Activated CD4-positive, alpha-beta T cell treated with anti-CD3 and anti-CD28 coated beads, Interleukin-2, amount 10 ng/mL, durations not matched to agents 24 days and 14 days (primary cell): ENCODE measurements at regions not wholly inside any gene's neighbourhood (a gene's known extent, or its start where the extent isn't known, plus 50 kb on each side); places are given as distances from the start of the nearest gene placed in this dataset.

Source experiments
- DNase-seq: peaks from one replicate; pipeline ENCODE4 v3.0.0; 2022
- H3K27ac Mint-ChIP-seq: one replicate; pipeline ENCODE4 v1.8.0; 2022; ENCODE audit warnings: mild to moderate bottlenecking, mixed read lengths
- H3K27me3 Mint-ChIP-seq: one replicate; pipeline ENCODE4 v1.8.0; 2022; ENCODE audit warnings: mixed read lengths
- H3K36me3 Mint-ChIP-seq: one replicate; pipeline ENCODE4 v1.8.0; 2022; ENCODE audit warnings: low read depth, mild to moderate bottlenecking, mixed read lengths
- H3K4me1 Mint-ChIP-seq: one replicate; pipeline ENCODE4 v1.8.0; 2021; ENCODE audit warnings: mixed read lengths
- H3K4me3 Mint-ChIP-seq: one replicate; pipeline ENCODE4 v1.8.0; 2022; ENCODE audit warnings: mild to moderate bottlenecking, moderate library complexity, mixed read lengths
- H3K9me3 Mint-ChIP-seq: one replicate; pipeline ENCODE4 v1.8.0; 2021; ENCODE audit warnings: mixed read lengths
- intact Hi-C: fragments of 100-400 bp; cut with micrococcal nuclease; formaldehyde crosslinking; loops from one replicate; pipeline ENCODE4 v1.15.1; 2023

DNA sequence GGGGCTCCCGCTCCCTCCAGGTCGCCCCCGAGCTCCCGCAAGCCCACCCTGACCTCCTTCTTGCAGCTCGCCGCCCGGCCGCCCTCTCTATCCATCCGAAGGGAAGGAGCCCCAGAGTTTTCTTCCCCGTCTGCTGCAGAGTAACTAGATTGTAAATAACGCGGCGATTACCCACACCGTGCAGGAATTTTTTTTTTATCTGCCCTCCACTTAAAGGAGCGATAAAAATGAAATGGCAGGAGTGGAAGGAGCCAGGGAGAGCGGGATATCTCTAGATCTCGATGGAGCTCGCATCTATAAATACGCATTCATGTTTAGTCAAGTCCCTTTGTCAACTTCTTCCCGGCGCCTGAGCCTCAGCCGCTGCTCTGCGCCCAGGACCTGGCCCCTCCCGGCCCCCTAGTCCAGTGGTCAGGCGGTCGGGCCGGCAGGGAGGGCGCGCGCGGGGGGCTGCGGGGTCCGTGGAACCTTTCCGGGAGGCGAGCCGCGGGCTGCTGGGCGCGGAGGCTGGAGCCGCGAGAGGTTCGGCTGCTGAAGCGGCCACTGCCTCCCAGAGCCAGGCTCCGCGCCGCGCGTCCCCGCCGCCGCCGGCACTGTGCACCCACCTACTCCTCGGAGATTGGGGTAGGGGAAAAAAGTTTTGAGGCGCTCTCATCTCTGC lies 386.0 kb downstream of the BCAT1 start:
- peak overlapping the region; percentile 93 for H3K4me3 Mint-ChIP-seq
- intact Hi-C loops: loop anchor here (5.0 to 10.0 kb wide), 3 partner anchors 34 to 1562 kb away; partner anchors contain the start of gene BHLHE41
- H3K27ac Mint-ChIP-seq: no peak overlapping the region
- peak; percentile 59 for DNase-seq
- peaks cover 64% of the 10 kb centered on the region for H3K27me3 Mint-ChIP-seq
- no peaks in the 10 kb centered on the region for H3K36me3 Mint-ChIP-seq
- no peaks in the 10 kb centered on the region for H3K9me3 Mint-ChIP-seq
- H3K4me1 Mint-ChIP-seq: peaks cover 18% of the 10 kb centered on the region

DNA sequence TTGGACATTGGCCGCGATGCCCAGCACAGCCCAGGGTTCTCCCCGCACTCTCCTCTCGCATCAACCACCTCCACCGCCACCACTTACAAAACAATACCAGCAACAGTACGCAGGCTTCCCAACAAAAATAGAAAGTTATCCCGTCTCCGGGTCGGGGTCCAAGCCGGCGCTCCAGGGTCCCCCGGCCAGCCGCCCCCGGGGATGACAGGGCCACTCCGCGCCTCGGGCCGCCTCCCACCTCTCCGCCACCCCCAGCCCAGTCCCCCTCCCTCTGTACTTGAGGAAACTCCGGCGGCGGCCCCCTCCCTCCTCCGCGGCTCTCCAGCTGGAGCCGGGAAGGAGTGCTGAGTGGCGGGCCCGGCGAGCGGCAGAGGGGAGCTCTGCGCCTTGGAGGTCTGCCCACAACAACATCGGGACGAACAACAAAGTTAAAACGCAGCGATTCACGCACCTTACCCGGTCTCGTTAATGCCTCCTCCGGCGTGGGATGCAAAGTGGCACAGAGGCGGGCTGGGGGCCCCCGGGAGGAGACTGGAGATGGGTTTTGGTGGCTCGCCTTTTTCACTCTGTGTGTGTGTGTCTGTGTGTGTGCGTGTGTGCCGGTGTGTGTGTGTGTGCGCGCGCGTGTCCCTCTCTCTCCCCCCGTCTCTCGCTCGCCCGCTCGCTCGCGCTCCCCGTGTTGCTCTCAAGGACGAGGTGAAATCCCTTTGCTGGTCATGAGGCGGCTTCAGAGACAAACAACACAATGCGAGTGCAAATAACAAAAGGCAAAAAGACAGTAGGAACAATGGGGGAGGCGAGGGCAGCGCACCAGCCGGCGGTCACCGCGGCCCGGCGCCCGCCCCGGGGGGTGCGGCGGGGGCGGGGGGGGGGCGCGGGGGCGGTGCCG lies 386.8 kb downstream of the BCAT1 start:
- Mint-ChIP-seq H3K9me3 (no peaks in the 10 kb centered on the region), H3K27me3 (peaks cover 62% of the 10 kb centered on the region), H3K36me3 (no peaks in the 10 kb centered on the region), H3K4me1 (peaks cover 18% of the 10 kb centered on the region), H3K4me3 (peak overlapping the region; percentile 93), H3K27ac (peak overlapping the region; percentile 82)
- DNase-seq: peak; percentile 66
- intact Hi-C loops: loop anchor here (5.0 to 10.0 kb wide), 3 partner anchors 35 to 1563 kb away; partner anchors contain the start of gene BHLHE41

- no peak for DNase-seq
- Mint-ChIP-seq H3K4me1 (peaks cover 18% of the 10 kb centered on the region), H3K9me3 (no peaks in the 10 kb centered on the region), H3K36me3 (no peaks in the 10 kb centered on the region), H3K27me3 (peaks cover 61% of the 10 kb centered on the region), H3K27ac (no peak overlapping the region), H3K4me3 (peak overlapping the region; percentile 93)
- intact Hi-C loops: loop anchor here (5.0 to 10.0 kb wide), 3 partner anchors 36 to 1563 kb away; partner anchors contain the start of gene BHLHE41
Observed at GRCh38 chr12:24561411-24561871, 387.5 kb downstream of the BCAT1 start.

DNA sequence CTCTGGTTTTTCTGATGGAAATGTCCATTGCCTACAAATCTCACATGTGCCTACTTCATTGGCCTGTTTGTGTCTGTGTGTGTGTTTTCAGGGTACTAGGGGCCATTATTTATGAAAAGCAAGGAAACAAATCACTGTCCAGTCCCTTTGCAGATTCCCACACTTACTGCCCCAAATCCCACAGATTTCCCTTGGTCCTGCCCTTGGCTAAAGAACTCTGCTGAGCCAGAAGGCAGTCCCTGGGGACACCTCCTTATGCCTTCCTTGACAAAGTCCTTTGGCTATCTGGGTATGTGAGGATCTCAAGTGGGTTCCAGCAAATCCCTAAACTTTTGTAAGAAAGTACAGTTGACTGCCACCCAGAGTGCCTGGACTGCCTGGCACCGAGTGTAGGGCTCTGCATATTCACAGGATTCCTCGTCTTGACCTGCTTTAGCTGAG lies 388.1 kb downstream of the BCAT1 start:
- intact Hi-C loops: loop anchor here (5.0 to 10.0 kb wide), 3 partner anchors 36 to 1564 kb away; partner anchors contain the start of gene BHLHE41

GRCh38 chr12:24560192-24560775 lies 388.6 kb downstream of the BCAT1 start:
- intact Hi-C loops: loop anchor here (5.0 to 10.0 kb wide), 3 partner anchors 37 to 1565 kb away; partner anchors contain the start of gene BHLHE41
- Mint-ChIP-seq H3K4me3 (no peak overlapping the region), H3K9me3 (no peaks in the 10 kb centered on the region), H3K4me1 (peaks cover 18% of the 10 kb centered on the region), H3K36me3 (no peaks in the 10 kb centered on the region), H3K27ac (no peak overlapping the region), H3K27me3 (peaks cover 55% of the 10 kb centered on the region)
- no peak for DNase-seq

More for the DNA sequence above, 388.1 kb downstream of the BCAT1 start:
- Mint-ChIP-seq H3K36me3 (no peaks in the 10 kb centered on the region), H3K9me3 (no peaks in the 10 kb centered on the region), H3K27me3 (peaks cover 61% of the 10 kb centered on the region), H3K4me1 (peaks cover 18% of the 10 kb centered on the region), H3K4me3 (peak overlapping the region; percentile 93), H3K27ac (no peak overlapping the region)
- no peak for DNase-seq

GRCh38 chr12:24557738-24558137 lies 391.2 kb downstream of the BCAT1 start:
- Mint-ChIP-seq H3K4me3 (no peak overlapping the region), H3K27me3 (peaks cover 34% of the 10 kb centered on the region), H3K36me3 (no peaks in the 10 kb centered on the region), H3K27ac (no peak overlapping the region), H3K9me3 (peaks cover 3% of the 10 kb centered on the region), H3K4me1 (peaks cover 10% of the 10 kb centered on the region)
- no peak for DNase-seq
- intact Hi-C loops: no loop called here

GRCh38 chr12:24555730-24556129 lies 393.2 kb downstream of the BCAT1 start:
- intact Hi-C loops: no loop called here
- Mint-ChIP-seq H3K27me3 (peaks cover 18% of the 10 kb centered on the region), H3K9me3 (peaks cover 3% of the 10 kb centered on the region), H3K36me3 (no peaks in the 10 kb centered on the region), H3K4me3 (no peak overlapping the region), H3K27ac (no peak overlapping the region), H3K4me1 (peaks cover 2% of the 10 kb centered on the region)
- no peak for DNase-seq

- Mint-ChIP-seq H3K9me3 (peaks cover 3% of the 10 kb centered on the region), H3K36me3 (no peaks in the 10 kb centered on the region), H3K4me1 (peaks cover under 1% of the 10 kb centered on the region), H3K4me3 (no peak overlapping the region), H3K27me3 (peaks cover 8% of the 10 kb centered on the region), H3K27ac (no peak overlapping the region)
- intact Hi-C loops: no loop called here
- DNase-seq: no peak
Observed at GRCh38 chr12:24554612-24555295, 394.1 kb downstream of the BCAT1 start.

DNA sequence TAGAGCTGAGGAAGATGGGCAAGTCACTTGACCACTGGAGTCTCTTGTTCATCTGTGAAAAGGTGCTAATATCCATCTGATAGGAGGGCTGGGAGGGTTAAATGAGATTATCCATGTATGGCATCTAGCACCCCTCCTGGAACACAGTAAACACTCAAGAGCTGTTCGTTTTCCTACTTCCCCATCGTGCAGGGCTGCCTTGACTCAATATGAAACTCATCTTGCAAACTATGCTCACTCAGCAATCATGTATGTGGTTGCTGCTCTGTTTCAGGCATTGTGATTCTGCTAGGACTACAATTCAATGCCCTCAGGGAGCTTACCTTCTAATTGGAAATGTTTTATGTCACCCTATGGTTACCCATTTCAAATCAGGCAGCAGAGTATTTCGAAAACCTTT lies 395.6 kb downstream of the BCAT1 start:
- no peak overlapping the region for H3K27ac Mint-ChIP-seq
- no peak for DNase-seq
- intact Hi-C loops: no loop called here

DNA sequence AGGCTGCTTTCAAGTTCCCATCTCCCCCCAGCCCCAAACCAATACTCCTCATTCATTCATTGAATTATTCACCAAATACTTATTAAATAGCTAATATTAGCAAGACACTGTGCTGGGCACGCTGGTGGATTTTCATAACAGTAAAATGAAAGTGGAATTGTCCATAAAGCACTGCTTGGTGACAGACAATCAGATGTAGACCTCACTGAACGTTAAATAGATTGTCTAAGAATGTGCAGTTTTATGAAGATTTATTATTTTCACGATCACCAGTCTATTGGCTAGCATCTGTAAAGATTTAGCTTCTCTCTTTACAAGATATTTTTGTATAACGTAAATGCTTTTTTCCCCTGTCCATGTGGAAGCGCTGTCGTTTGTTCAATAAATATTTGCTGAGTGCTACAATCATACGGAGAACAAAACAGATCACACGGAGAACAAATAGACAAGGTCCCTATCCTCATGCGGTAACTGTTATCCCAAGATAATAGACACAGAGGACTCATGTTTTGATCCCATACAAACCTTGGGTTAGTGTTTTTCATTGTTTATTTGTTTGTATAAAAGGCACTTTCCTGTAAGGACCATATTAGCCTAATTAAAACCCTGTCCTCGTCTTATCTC lies 397.6 kb downstream of the BCAT1 start:
- Mint-ChIP-seq H3K4me1 (no peaks in the 10 kb centered on the region), H3K4me3 (no peak overlapping the region), H3K27me3 (no peaks in the 10 kb centered on the region), H3K9me3 (peaks cover 3% of the 10 kb centered on the region), H3K36me3 (no peaks in the 10 kb centered on the region), H3K27ac (no peak overlapping the region)
- intact Hi-C loops: no loop called here
- no peak for DNase-seq

More for the DNA sequence above, 395.6 kb downstream of the BCAT1 start:
- Mint-ChIP-seq H3K4me3 (no peak overlapping the region), H3K36me3 (no peaks in the 10 kb centered on the region), H3K27me3 (peaks cover 2% of the 10 kb centered on the region), H3K4me1 (no peaks in the 10 kb centered on the region), H3K9me3 (peaks cover 3% of the 10 kb centered on the region)

- Mint-ChIP-seq H3K36me3 (no peaks in the 10 kb centered on the region), H3K27me3 (no peaks in the 10 kb centered on the region), H3K4me3 (no peak overlapping the region), H3K27ac (no peak overlapping the region), H3K9me3 (peaks cover 3% of the 10 kb centered on the region), H3K4me1 (no peaks in the 10 kb centered on the region)
- intact Hi-C loops: no loop called here
- no peak for DNase-seq
Observed at GRCh38 chr12:24550609-24551008, 398.3 kb downstream of the BCAT1 start.

DNA sequence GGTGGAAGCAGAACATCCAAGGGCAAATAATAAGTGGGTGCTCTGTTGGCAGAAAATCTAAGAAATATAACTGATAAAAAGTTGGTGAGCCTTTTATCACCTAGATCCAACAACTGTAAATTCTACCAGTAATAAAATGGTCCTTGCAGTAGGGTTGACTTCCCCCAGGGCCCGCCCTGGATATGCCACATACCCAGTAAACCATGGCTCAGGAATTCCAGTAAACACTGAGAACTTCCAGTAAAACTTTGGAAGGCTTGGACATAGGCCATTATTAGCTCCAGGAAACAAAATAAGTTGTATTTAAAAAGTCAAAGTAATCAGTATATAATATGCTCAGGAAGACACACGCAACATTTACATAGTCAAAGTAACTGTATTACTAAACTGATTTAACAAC lies 402.2 kb downstream of the BCAT1 start:
- H3K4me1 Mint-ChIP-seq: no peaks in the 10 kb centered on the region
- H3K27me3 Mint-ChIP-seq: no peaks in the 10 kb centered on the region
- intact Hi-C loops: no loop called here
- no peak for DNase-seq
- H3K36me3 Mint-ChIP-seq: no peaks in the 10 kb centered on the region
- H3K4me3 Mint-ChIP-seq: no peak overlapping the region
- H3K9me3 Mint-ChIP-seq: no peaks in the 10 kb centered on the region
- H3K27ac Mint-ChIP-seq: no peak overlapping the region

GRCh38 chr12:24546084-24546483 lies 402.8 kb downstream of the BCAT1 start:
- no peaks in the 10 kb centered on the region for H3K36me3 Mint-ChIP-seq
- no peaks in the 10 kb centered on the region for H3K4me1 Mint-ChIP-seq
- DNase-seq: no peak
- H3K9me3 Mint-ChIP-seq: no peaks in the 10 kb centered on the region
- intact Hi-C loops: no loop called here
- H3K27me3 Mint-ChIP-seq: no peaks in the 10 kb centered on the region
- no peak overlapping the region for H3K27ac Mint-ChIP-seq
- no peak overlapping the region for H3K4me3 Mint-ChIP-seq
